Neural cell (in vitro differentiated cells): ENCODE measurements at regions not wholly inside any gene's neighbourhood (a gene's known extent, or its start where the extent isn't known, plus 50 kb on each side); places are given as distances from the start of the nearest gene placed in this dataset.

ENCODE experiments used
- H2AFZ ChIP-seq: fragments of 200-600, 300-800 bp; sonication (generic), shearing (Covaris generic); 2 replicates; pipeline ENCODE4 v1.6.0; 2014; ENCODE audit warnings: low read depth, mild to moderate bottlenecking, antibody characterized with exemption, low read length, moderate library complexity
- H3F3A ChIP-seq: fragments of 200-600 bp; shearing (Covaris generic); 2 replicates; pipeline ENCODE4 v1.6.1; 2016; ENCODE audit warnings: mild to moderate bottlenecking, moderate library complexity, mixed read lengths, antibody characterized with exemption, low read length; ENCODE audit not compliant: insufficient read depth, poor library complexity, severe bottlenecking
- H3K27ac ChIP-seq: fragments of 200-600, 300-800 bp; sonication (generic), shearing (Covaris generic); 2 replicates; pipeline ENCODE4 v1.5.1; 2014; ENCODE audit warnings: mild to moderate bottlenecking, low read length, moderate library complexity
- H3K27me3 ChIP-seq: fragments of 300-800, 200-600 bp; sonication (generic), shearing (Covaris generic); 2 replicates; pipeline ENCODE4 v1.6.0; 2014; ENCODE audit warnings: mild to moderate bottlenecking, low read depth, low read length, moderate library complexity; ENCODE audit not compliant: insufficient read depth
- H3K36me3 ChIP-seq: fragments of 300-800, 200-600 bp; sonication (generic), shearing (Covaris generic); 2 replicates; pipeline ENCODE4 v1.5.1; 2014; ENCODE audit warnings: mild to moderate bottlenecking, antibody characterized with exemption, low read length, moderate library complexity; ENCODE audit not compliant: insufficient read depth
- H3K4me2 ChIP-seq: fragments of 300-800, 200-600 bp; sonication (generic), shearing (Covaris generic); 2 replicates; pipeline ENCODE4 v1.6.0; 2014; ENCODE audit warnings: mild to moderate bottlenecking, low read length
- H3K4me3 ChIP-seq: fragments of 300-800, 200-600 bp; sonication (generic), shearing (Covaris generic); 2 replicates; pipeline ENCODE4 v1.5.1; 2014; ENCODE audit warnings: mild to moderate bottlenecking, low read length, moderate library complexity
- H3K79me2 ChIP-seq: fragments of 200-600 bp; shearing (Covaris generic); replicated peaks from 2 replicates; pipeline ENCODE4 v1.6.0; 2014; ENCODE audit warnings: mild to moderate bottlenecking, low read length, moderate library complexity; ENCODE audit not compliant: insufficient read depth
- H3K9ac ChIP-seq: fragments of 300-800, 200-600 bp; sonication (generic), shearing (Covaris generic); 2 replicates; pipeline ENCODE4 v1.6.1; 2016; ENCODE audit warnings: mild to moderate bottlenecking, low read length, mixed read lengths
- H3K9me2 ChIP-seq: fragments of 200-600 bp; shearing (Covaris generic); 2 replicates; pipeline ENCODE4 v1.6.1; 2016; ENCODE audit warnings: mild to moderate bottlenecking, low read length, mixed read lengths; ENCODE audit not compliant: insufficient read depth
- H3K9me3 ChIP-seq: fragments of 200-600, 300-800 bp; sonication (generic), shearing (Covaris generic); 2 replicates; pipeline ENCODE4 v1.6.1; 2016; ENCODE audit warnings: mild to moderate bottlenecking, mixed run types, low read length, moderate library complexity, mixed read lengths
- H4K20me1 ChIP-seq: fragments of 200-600 bp; shearing (Covaris generic); 2 replicates; pipeline ENCODE4 v1.6.1; 2016; ENCODE audit warnings: mild to moderate bottlenecking, mixed run types; ENCODE audit not compliant: insufficient read depth
- EP300 ChIP-seq: fragments of 450-650 bp; conservative IDR thresholded peaks from 2 replicates; pipeline ENCODE4 v1.6.1; 2014; ENCODE audit warnings: antibody characterized with exemption, mild to moderate bottlenecking, moderate library complexity; ENCODE audit not compliant: poor library complexity, severe bottlenecking
- EZH2 ChIP-seq: fragments of 200-600, 300-800 bp; shearing (Covaris generic), sonication (generic); IDR thresholded peaks from 2 replicates; pipeline ENCODE4 v1.6.1; 2014; ENCODE audit warnings: antibody characterized with exemption, low read length, borderline replicate concordance, mild to moderate bottlenecking; ENCODE audit not compliant: insufficient read depth, poor library complexity, severe bottlenecking
- MXI1 ChIP-seq: fragments of 450-650 bp; conservative IDR thresholded peaks from 2 replicates; pipeline ENCODE4 v1.6.1; 2014; ENCODE audit warnings: antibody characterized with exemption, mild to moderate bottlenecking; ENCODE audit not compliant: poor library complexity, severe bottlenecking
- POLR2AphosphoS5 ChIP-seq: IDR thresholded peaks from 2 replicates; pipeline ENCODE4 v1.6.1; 2012
- RAD21 ChIP-seq: fragments of 450-650 bp; conservative IDR thresholded peaks from 2 replicates; pipeline ENCODE4 v1.6.1; 2014; ENCODE audit warnings: antibody characterized with exemption, mild to moderate bottlenecking, moderate library complexity
- SMC3 ChIP-seq: fragments of 450-650 bp; conservative IDR thresholded peaks from 2 replicates; pipeline ENCODE4 v1.6.1; 2014; ENCODE audit warnings: antibody characterized with exemption, mild to moderate bottlenecking, moderate library complexity; ENCODE audit not compliant: poor library complexity
- TAF1 ChIP-seq: IDR thresholded peaks from 2 replicates; pipeline ENCODE4 v1.6.1; 2012; ENCODE audit warnings: low read depth
- TF ChIP-seq, protein P1 (sequence below): IDR thresholded peaks from 2 replicates; pipeline ENCODE4 v1.6.1; 2012; ENCODE audit warnings: borderline replicate concordance
- TF ChIP-seq, protein P2 (sequence below): fragments of 450-650 bp; IDR thresholded peaks from 2 replicates; pipeline ENCODE4 v1.5.1; 2014; ENCODE audit warnings: antibody characterized with exemption, mild to moderate bottlenecking, moderate library complexity; ENCODE audit not compliant: poor library complexity, severe bottlenecking

DNA sequence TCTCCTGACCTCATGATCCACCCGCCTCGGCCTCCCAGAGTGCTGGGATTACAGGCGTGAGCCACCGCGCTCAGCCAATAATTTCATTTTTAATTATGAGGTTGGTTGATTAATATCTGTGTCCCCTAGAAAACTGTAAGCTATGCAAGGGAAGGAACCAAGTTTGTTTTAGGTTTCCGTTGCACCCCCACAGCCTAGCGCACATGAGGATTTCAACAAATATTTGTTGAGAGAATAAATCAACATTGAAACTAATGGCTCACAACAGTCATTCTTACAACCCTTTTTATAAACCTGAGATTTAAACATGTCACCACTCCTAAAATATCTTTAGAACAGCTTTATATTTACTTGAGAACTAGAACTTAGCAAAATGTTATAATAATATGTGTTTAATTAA is 114.0 kb upstream of the CARMIL1 start:
- no peaks in the 10 kb centered on the region for H3K79me2 ChIP-seq
- no peak overlapping the region for H3K9ac ChIP-seq
- H3K9me2 ChIP-seq, result no peaks in the 10 kb centered on the region
- TF ChIP-seq SMC3 (no peak), TAF1 (no peak), EP300 (no peak), RAD21 (no peak), MXI1 (no peak), POLR2AphosphoS5 (no peak), EZH2 (no peak)
- TF ChIP-seq, protein P1, sequence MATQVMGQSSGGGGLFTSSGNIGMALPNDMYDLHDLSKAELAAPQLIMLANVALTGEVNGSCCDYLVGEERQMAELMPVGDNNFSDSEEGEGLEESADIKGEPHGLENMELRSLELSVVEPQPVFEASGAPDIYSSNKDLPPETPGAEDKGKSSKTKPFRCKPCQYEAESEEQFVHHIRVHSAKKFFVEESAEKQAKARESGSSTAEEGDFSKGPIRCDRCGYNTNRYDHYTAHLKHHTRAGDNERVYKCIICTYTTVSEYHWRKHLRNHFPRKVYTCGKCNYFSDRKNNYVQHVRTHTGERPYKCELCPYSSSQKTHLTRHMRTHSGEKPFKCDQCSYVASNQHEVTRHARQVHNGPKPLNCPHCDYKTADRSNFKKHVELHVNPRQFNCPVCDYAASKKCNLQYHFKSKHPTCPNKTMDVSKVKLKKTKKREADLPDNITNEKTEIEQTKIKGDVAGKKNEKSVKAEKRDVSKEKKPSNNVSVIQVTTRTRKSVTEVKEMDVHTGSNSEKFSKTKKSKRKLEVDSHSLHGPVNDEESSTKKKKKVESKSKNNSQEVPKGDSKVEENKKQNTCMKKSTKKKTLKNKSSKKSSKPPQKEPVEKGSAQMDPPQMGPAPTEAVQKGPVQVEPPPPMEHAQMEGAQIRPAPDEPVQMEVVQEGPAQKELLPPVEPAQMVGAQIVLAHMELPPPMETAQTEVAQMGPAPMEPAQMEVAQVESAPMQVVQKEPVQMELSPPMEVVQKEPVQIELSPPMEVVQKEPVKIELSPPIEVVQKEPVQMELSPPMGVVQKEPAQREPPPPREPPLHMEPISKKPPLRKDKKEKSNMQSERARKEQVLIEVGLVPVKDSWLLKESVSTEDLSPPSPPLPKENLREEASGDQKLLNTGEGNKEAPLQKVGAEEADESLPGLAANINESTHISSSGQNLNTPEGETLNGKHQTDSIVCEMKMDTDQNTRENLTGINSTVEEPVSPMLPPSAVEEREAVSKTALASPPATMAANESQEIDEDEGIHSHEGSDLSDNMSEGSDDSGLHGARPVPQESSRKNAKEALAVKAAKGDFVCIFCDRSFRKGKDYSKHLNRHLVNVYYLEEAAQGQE, result no peak
- TF ChIP-seq, protein P2, sequence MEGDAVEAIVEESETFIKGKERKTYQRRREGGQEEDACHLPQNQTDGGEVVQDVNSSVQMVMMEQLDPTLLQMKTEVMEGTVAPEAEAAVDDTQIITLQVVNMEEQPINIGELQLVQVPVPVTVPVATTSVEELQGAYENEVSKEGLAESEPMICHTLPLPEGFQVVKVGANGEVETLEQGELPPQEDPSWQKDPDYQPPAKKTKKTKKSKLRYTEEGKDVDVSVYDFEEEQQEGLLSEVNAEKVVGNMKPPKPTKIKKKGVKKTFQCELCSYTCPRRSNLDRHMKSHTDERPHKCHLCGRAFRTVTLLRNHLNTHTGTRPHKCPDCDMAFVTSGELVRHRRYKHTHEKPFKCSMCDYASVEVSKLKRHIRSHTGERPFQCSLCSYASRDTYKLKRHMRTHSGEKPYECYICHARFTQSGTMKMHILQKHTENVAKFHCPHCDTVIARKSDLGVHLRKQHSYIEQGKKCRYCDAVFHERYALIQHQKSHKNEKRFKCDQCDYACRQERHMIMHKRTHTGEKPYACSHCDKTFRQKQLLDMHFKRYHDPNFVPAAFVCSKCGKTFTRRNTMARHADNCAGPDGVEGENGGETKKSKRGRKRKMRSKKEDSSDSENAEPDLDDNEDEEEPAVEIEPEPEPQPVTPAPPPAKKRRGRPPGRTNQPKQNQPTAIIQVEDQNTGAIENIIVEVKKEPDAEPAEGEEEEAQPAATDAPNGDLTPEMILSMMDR, result no peak
- no peaks in the 10 kb centered on the region for H3K9me3 ChIP-seq
- H3K36me3 ChIP-seq, result no peaks in the 10 kb centered on the region
- no peak overlapping the region for H3K27ac ChIP-seq
- H3K4me3 ChIP-seq, result no peak overlapping the region
- H2AFZ ChIP-seq, result no peak overlapping the region
- no peaks in the 10 kb centered on the region for H4K20me1 ChIP-seq
- H3K27me3 ChIP-seq, result no peaks in the 10 kb centered on the region
- no peak overlapping the region for H3K4me2 ChIP-seq
- H3F3A ChIP-seq, result no peaks in the 10 kb centered on the region

DNA sequence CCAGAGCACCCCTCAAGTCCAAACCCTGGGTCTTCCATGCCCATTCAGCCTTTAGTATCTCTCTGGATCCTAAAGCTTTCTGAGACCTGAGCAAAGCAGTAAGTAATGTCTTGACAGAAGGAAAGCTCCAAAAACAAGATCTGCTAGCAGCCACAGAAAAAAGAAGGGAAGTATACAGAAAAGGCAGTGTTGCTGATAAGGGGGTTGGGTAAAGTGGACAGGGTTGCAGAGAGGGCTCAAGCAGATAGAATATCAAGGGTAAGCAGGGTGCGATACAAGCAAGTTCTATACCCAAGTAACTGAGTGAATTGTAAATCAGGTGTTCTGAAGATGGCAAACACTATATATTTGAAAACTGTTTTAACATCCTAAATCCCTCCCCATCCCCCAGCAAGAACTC is 113.4 kb upstream of the CARMIL1 start:
- no peak overlapping the region for H2AFZ ChIP-seq
- no peaks in the 10 kb centered on the region for H3K9me3 ChIP-seq
- H3K9ac ChIP-seq, result no peak overlapping the region
- no peak overlapping the region for H3K27ac ChIP-seq
- H3K4me2 ChIP-seq, result no peak overlapping the region
- H3K79me2 ChIP-seq, result no peaks in the 10 kb centered on the region
- no peaks in the 10 kb centered on the region for H3K9me2 ChIP-seq
- TF ChIP-seq RAD21 (no peak), SMC3 (no peak), EZH2 (no peak)
- no peaks in the 10 kb centered on the region for H4K20me1 ChIP-seq
- no peaks in the 10 kb centered on the region for H3K27me3 ChIP-seq
- H3K4me3 ChIP-seq, result no peak overlapping the region
- no peaks in the 10 kb centered on the region for H3K36me3 ChIP-seq
- no peaks in the 10 kb centered on the region for H3F3A ChIP-seq
